Endothelial cell (in vitro differentiated cells): ENCODE measurements at regions not wholly inside any gene's neighbourhood (a gene's known extent, or its start where the extent isn't known, plus 50 kb on each side); places are given as distances from the start of the nearest gene placed in this dataset.

Source experiments
- DNase-seq: peaks from one replicate; pipeline ENCODE4 v3.0.0; 2021; ENCODE audit warnings: low spot score
- H3K27ac Mint-ChIP-seq: one replicate; pipeline ENCODE4 v1.8.0; 2021; ENCODE audit warnings: mixed read lengths, inconsistent platforms; ENCODE audit not compliant: unreplicated experiment
- H3K27me3 Mint-ChIP-seq: one replicate; pipeline ENCODE4 v1.8.0; 2021; ENCODE audit warnings: mild to moderate bottlenecking, moderate library complexity, mixed read lengths, inconsistent platforms; ENCODE audit not compliant: unreplicated experiment
- H3K36me3 Mint-ChIP-seq: one replicate; pipeline ENCODE4 v1.8.0; 2021; ENCODE audit warnings: mild to moderate bottlenecking, low read depth, mixed read lengths, inconsistent platforms; ENCODE audit not compliant: unreplicated experiment
- H3K4me1 Mint-ChIP-seq: one replicate; pipeline ENCODE4 v1.8.0; 2021; ENCODE audit warnings: mild to moderate bottlenecking, mixed read lengths, inconsistent platforms; ENCODE audit not compliant: unreplicated experiment
- H3K4me3 Mint-ChIP-seq: one replicate; pipeline ENCODE4 v1.8.0; 2021; ENCODE audit warnings: mild to moderate bottlenecking, mixed read lengths, inconsistent platforms; ENCODE audit not compliant: unreplicated experiment
- H3K9me3 Mint-ChIP-seq: one replicate; pipeline ENCODE4 v1.8.0; 2021; ENCODE audit warnings: mixed read lengths, inconsistent platforms; ENCODE audit not compliant: unreplicated experiment
- CTCF ChIP-seq: fragments of 200-600 bp; sonication (generic); IDR thresholded peaks from one replicate; pipeline ENCODE4 v1.5.0; 2021; ENCODE audit warnings: antibody characterized with exemption; ENCODE audit not compliant: unreplicated experiment

- no peak for TF ChIP-seq CTCF
- H3K9me3 Mint-ChIP-seq, result peaks cover 54% of the 10 kb centered on the region
- H3K27me3 Mint-ChIP-seq, result peaks cover 4% of the 10 kb centered on the region
- H3K4me3 Mint-ChIP-seq, result no peak overlapping the region
- H3K4me1 Mint-ChIP-seq, result no peaks in the 10 kb centered on the region
- peaks cover 9% of the 10 kb centered on the region for H3K36me3 Mint-ChIP-seq
- no peak overlapping the region for H3K27ac Mint-ChIP-seq
- DNase-seq, result no peak
Measured at GRCh38 chr22:47929073-47929472, 1166.6 kb downstream of the TBC1D22A start.

GRCh38 chr22:47928631-47929030 is 1166.2 kb downstream of the TBC1D22A start:
- no peak for TF ChIP-seq CTCF
- Mint-ChIP-seq H3K4me1 (no peaks in the 10 kb centered on the region), H3K9me3 (peaks cover 53% of the 10 kb centered on the region), H3K36me3 (peaks cover 9% of the 10 kb centered on the region), H3K4me3 (no peak overlapping the region), H3K27ac (no peak overlapping the region), H3K27me3 (peaks cover 4% of the 10 kb centered on the region)
- no peak for DNase-seq

GRCh38 chr22:47927648-47928210 is 1165.3 kb downstream of the TBC1D22A start:
- Mint-ChIP-seq H3K9me3 (peaks cover 52% of the 10 kb centered on the region), H3K4me1 (no peaks in the 10 kb centered on the region), H3K27ac (no peak overlapping the region), H3K27me3 (peaks cover 4% of the 10 kb centered on the region), H3K4me3 (no peak overlapping the region), H3K36me3 (peaks cover 9% of the 10 kb centered on the region)
- DNase-seq, result no peak
- TF ChIP-seq CTCF, result no peak

GRCh38 chr22:47923011-47923427 is 1160.6 kb downstream of the TBC1D22A start:
- no peak for TF ChIP-seq CTCF
- Mint-ChIP-seq H3K36me3 (peaks cover 17% of the 10 kb centered on the region), H3K27me3 (peaks cover 5% of the 10 kb centered on the region), H3K9me3 (peaks cover 47% of the 10 kb centered on the region), H3K4me3 (no peak overlapping the region), H3K27ac (no peak overlapping the region), H3K4me1 (no peaks in the 10 kb centered on the region)
- DNase-seq, result no peak

GRCh38 chr22:47921906-47922305 is 1159.5 kb downstream of the TBC1D22A start:
- Mint-ChIP-seq H3K4me3 (no peak overlapping the region), H3K4me1 (no peaks in the 10 kb centered on the region), H3K36me3 (peaks cover 12% of the 10 kb centered on the region), H3K27ac (no peak overlapping the region), H3K27me3 (peaks cover 5% of the 10 kb centered on the region), H3K9me3 (peaks cover 41% of the 10 kb centered on the region)
- TF ChIP-seq CTCF, result no peak
- DNase-seq, result no peak
